ENCODE measurements at regions not wholly inside any gene's neighbourhood (a gene's known extent, or its start where the extent isn't known, plus 50 kb on each side); places are given as distances from the start of the nearest gene placed in this dataset.

- no peak for TF ChIP-seq POLR2A (IDR thresholded peaks at IDR 0.05)
- TF ChIP-seq, protein P1, sequence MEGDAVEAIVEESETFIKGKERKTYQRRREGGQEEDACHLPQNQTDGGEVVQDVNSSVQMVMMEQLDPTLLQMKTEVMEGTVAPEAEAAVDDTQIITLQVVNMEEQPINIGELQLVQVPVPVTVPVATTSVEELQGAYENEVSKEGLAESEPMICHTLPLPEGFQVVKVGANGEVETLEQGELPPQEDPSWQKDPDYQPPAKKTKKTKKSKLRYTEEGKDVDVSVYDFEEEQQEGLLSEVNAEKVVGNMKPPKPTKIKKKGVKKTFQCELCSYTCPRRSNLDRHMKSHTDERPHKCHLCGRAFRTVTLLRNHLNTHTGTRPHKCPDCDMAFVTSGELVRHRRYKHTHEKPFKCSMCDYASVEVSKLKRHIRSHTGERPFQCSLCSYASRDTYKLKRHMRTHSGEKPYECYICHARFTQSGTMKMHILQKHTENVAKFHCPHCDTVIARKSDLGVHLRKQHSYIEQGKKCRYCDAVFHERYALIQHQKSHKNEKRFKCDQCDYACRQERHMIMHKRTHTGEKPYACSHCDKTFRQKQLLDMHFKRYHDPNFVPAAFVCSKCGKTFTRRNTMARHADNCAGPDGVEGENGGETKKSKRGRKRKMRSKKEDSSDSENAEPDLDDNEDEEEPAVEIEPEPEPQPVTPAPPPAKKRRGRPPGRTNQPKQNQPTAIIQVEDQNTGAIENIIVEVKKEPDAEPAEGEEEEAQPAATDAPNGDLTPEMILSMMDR (IDR thresholded peaks at IDR 0.05 in 8 of 11, conservative IDR thresholded peaks at IDR 0.05 in 3 of 11): no peak
These were observed 699.8 kb downstream of the TRAM1L1 start for GRCh38 chr4:116385583-116385982.
